HEK293 (cell line): ENCODE measurements at regions not wholly inside any gene's neighbourhood (a gene's known extent, or its start where the extent isn't known, plus 50 kb on each side); places are given as distances from the start of the nearest gene placed in this dataset.

Experiments
- CTCF ChIA-PET: fragments of 350-600 bp; formaldehyde crosslinking; extraction: SDS; loops from one replicate; lab custom pipeline; 2021; ENCODE audit warnings: antibody characterized with exemption; lab: Yijun Ruan, JAX
- POLR2A ChIA-PET: fragments of 300-600 bp; formaldehyde crosslinking; extraction: SDS; loops from one replicate; lab custom pipeline; 2020; ENCODE audit warnings: antibody characterized with exemption, inconsistent platforms; lab: Yijun Ruan, JAX
- H3K27ac ChIP-seq: fragments of 200-500 bp; sonication (Bioruptor generic); 2 replicates; pipeline ENCODE4 v1.5.1; 2014; ENCODE audit warnings: low read depth, low read length, control low read depth, inconsistent platforms; ENCODE audit errors: extremely low read depth
- H3K36me3 ChIP-seq, 2 experiments: fragments of 200-500 bp in 1 of 2; sonication (Bioruptor generic) in 1 of 2; 1 replicate in 1 of 2; 2 replicates in 1 of 2; pipeline ENCODE4 v1.5.1; 2014 to 2017; ENCODE audit warnings: inconsistent platforms in 2 of 2, low read length in 2 of 2; ENCODE audit not compliant: control insufficient read depth in 2 of 2, insufficient read depth in 1 of 2
- H3K4me1 ChIP-seq: fragments of 200-500 bp; sonication (Bioruptor generic); 2 replicates; pipeline ENCODE4 v1.5.1; 2014; ENCODE audit warnings: mild to moderate bottlenecking, low read length, inconsistent platforms; ENCODE audit not compliant: control insufficient read depth, insufficient read depth
- H3K4me3 ChIP-seq: 2 replicates; pipeline ENCODE4 v1.5.1; 2011; ENCODE audit warnings: low read depth, mild to moderate bottlenecking, control low read depth, low read length, moderate library complexity
- H3K9me3 ChIP-seq: fragments of 200-500 bp; sonication (Bioruptor generic); 2 replicates; pipeline ENCODE4 v1.5.1; 2014; ENCODE audit warnings: low read depth, low read length, inconsistent platforms; ENCODE audit not compliant: control insufficient read depth, insufficient read depth
- KLF7 ChIP-seq: fragments of 450-650 bp; formaldehyde crosslinking; IDR thresholded peaks from 2 replicates; pipeline ENCODE4 v1.5.1; 2016; ENCODE audit warnings: missing biosample characterization, missing genetic modification characterization, borderline replicate concordance
- PRDM10 ChIP-seq: fragments of 450-650 bp; formaldehyde crosslinking; IDR thresholded peaks from 2 replicates; pipeline ENCODE4 v1.5.1; 2016; ENCODE audit warnings: missing biosample characterization, missing genetic modification characterization
- SALL2 ChIP-seq: fragments of 450-650 bp; formaldehyde crosslinking; IDR thresholded peaks from 2 replicates; pipeline ENCODE4 v1.5.0; 2017; ENCODE audit warnings: missing biosample characterization, mild to moderate bottlenecking, missing genetic modification characterization, borderline replicate concordance
- SETDB1 ChIP-seq: IDR thresholded peaks from one replicate; pipeline ENCODE4 v1.6.1; 2017; ENCODE audit warnings: mild to moderate bottlenecking, low read length, moderate library complexity, mixed read lengths; ENCODE audit not compliant: insufficient read length
- TCF7L2 ChIP-seq: IDR thresholded peaks from 2 replicates; pipeline ENCODE4 v1.6.1; 2011; ENCODE audit warnings: low read depth, mild to moderate bottlenecking, inconsistent platforms, low read length, moderate library complexity, borderline replicate concordance
- ZBTB11 ChIP-seq: fragments of 450-650 bp; formaldehyde crosslinking; conservative IDR thresholded peaks from 2 replicates; pipeline ENCODE4 v1.5.1; 2016; ENCODE audit warnings: low read depth, missing biosample characterization, missing genetic modification characterization
- ZFP37 ChIP-seq: fragments of 450-650 bp; formaldehyde crosslinking; IDR thresholded peaks from 2 replicates; pipeline ENCODE4 v1.5.1; 2016; ENCODE audit warnings: missing biosample characterization, missing genetic modification characterization
- ZNF138 ChIP-seq: fragments of 450-650 bp; formaldehyde crosslinking; IDR thresholded peaks from 2 replicates; pipeline ENCODE4 v1.5.1; 2016; ENCODE audit warnings: missing biosample characterization, missing genetic modification characterization, borderline replicate concordance
- ZNF266 ChIP-seq: fragments of 450-650 bp; formaldehyde crosslinking; IDR thresholded peaks from 2 replicates; pipeline ENCODE4 v1.5.1; 2016; ENCODE audit warnings: missing biosample characterization, missing genetic modification characterization, low read depth
- ZNF280C ChIP-seq: fragments of 450-650 bp; formaldehyde crosslinking; IDR thresholded peaks from 2 replicates; pipeline ENCODE4 v1.5.1; 2016; ENCODE audit warnings: missing biosample characterization, missing genetic modification characterization
- ZNF280D ChIP-seq: fragments of 450-650 bp; formaldehyde crosslinking; IDR thresholded peaks from 2 replicates; pipeline ENCODE4 v1.5.1; 2016; ENCODE audit warnings: missing biosample characterization, missing genetic modification characterization
- ZNF398 ChIP-seq: fragments of 450-650 bp; formaldehyde crosslinking; IDR thresholded peaks from 2 replicates; pipeline ENCODE4 v1.5.1; 2017; ENCODE audit warnings: missing biosample characterization, missing genetic modification characterization
- ZNF514 ChIP-seq: fragments of 450-650 bp; formaldehyde crosslinking; IDR thresholded peaks from 2 replicates; pipeline ENCODE4 v1.5.1; 2016; ENCODE audit warnings: missing biosample characterization, missing genetic modification characterization
- ZNF704 ChIP-seq: fragments of 450-650 bp; formaldehyde crosslinking; IDR thresholded peaks from 2 replicates; pipeline ENCODE4 v1.5.1; 2016; ENCODE audit warnings: missing biosample characterization, missing genetic modification characterization

- TF ChIP-seq ZBTB11 (tag by site-specific recombination), result no peak
- no peak for TF ChIP-seq ZNF280C (tag by site-specific recombination)
- no peak for TF ChIP-seq ZNF398
Observed at GRCh38 chr14:105845725-105846309, 319.4 kb downstream of the TMEM121 start (continued).

- no peak overlapping the region for H3K4me3 ChIP-seq
- H3K9me3 ChIP-seq, result no peaks in the 10 kb centered on the region
- no peaks in the 10 kb centered on the region for H3K36me3 ChIP-seq
- H3K27ac ChIP-seq, result no peak overlapping the region
- H3K4me1 ChIP-seq, result no peaks in the 10 kb centered on the region
- TF ChIP-seq SETDB1, result no peak
- TF ChIP-seq SALL2, result no peak
- TF ChIP-seq ZFP37 (tag by site-specific recombination), result no peak
- TF ChIP-seq ZNF704 (tag by site-specific recombination), result no peak
- TF ChIP-seq ZNF138 (tag by site-specific recombination), result no peak
- POLR2A ChIA-PET, result no interaction called here
- CTCF ChIA-PET, result no interaction called here
Observed at GRCh38 chr14:105846312-105846711, 319.9 kb downstream of the TMEM121 start.

- ChIA-PET POLR2A (no interaction called here), CTCF (no interaction called here)
- no peaks in the 10 kb centered on the region for H3K4me1 ChIP-seq
- TF ChIP-seq ZNF280D (tag by site-specific recombination) (no peak), PRDM10 (no peak), KLF7 (no peak), TCF7L2 (no peak), ZNF514 (tag by site-specific recombination) (no peak), ZNF266 (tag by site-specific recombination) (no peak)
- H3K27ac ChIP-seq, result no peak overlapping the region
- H3K36me3 ChIP-seq, result no peaks in the 10 kb centered on the region
- no peak overlapping the region for H3K4me3 ChIP-seq
- H3K9me3 ChIP-seq, result no peaks in the 10 kb centered on the region
Observed at GRCh38 chr14:105847400-105847799, 321.0 kb downstream of the TMEM121 start.
